HepG2 (cell line): ENCODE measurements at regions not wholly inside any gene's neighbourhood (a gene's known extent, or its start where the extent isn't known, plus 50 kb on each side); places are given as distances from the start of the nearest gene placed in this dataset.

ENCODE experiments used
- ATAC-seq: fragments of 200-7000 bp; cut with Tn5 transposase; 3 replicates; pipeline ENCODE4 v1.9.1; 2020; ENCODE audit warnings: mild to moderate bottlenecking, moderate library complexity
- BruUV-seq: library from RNA; stranded (reverse); fragments of 400-500 nt; replicated peaks from 2 replicates; lab custom pipeline; 2021; lab: Mats Ljungman, UMichigan
- CTCF ChIA-PET: fragments of 300-600 bp; formaldehyde crosslinking; extraction: SDS; loops from one replicate; lab custom pipeline; 2021; ENCODE audit warnings: low total read pairs, inconsistent platforms, low intra/inter-chr PET ratio; lab: Yijun Ruan, JAX
- POLR2A ChIA-PET: fragments of 350-600 bp; sonication (Branson Sonifier 250); formaldehyde crosslinking; loops from one replicate; lab custom pipeline; 2020; ENCODE audit warnings: antibody characterized with exemption, inconsistent platforms; lab: Yijun Ruan, JAX
- DNase-seq: peaks from one replicate; pipeline ENCODE4 v3.0.0-alpha.2; 2015; ENCODE audit warnings: low spot score
- FAIRE-seq: peaks from 3 replicates; lab custom pipeline; 2011; peaks lifted over from hg19 to GRCh38; lab: Jason Lieb, UNC
- H2AFZ ChIP-seq: one replicate; pipeline ENCODE4 v1.6.1; 2011; ENCODE audit warnings: low read length, inconsistent platforms
- H3K27ac ChIP-seq: fragments of 300-600 bp; 3 replicates; pipeline ENCODE4 v1.8.0; 2011; ENCODE audit warnings: mixed run types, mild to moderate bottlenecking, mixed read lengths, low read length, inconsistent platforms; ENCODE audit not compliant: insufficient read depth; ENCODE audit errors: extremely low read length
- H3K27me3 ChIP-seq, 2 experiments: fragments of 200-600 bp in 1 of 2; 2 replicates in 1 of 2; 3 replicates in 1 of 2; pipeline versions ENCODE4 v1.6.0 to v1.8.0; 2011; ENCODE audit warnings: low read length in 2 of 2, mild to moderate bottlenecking in 2 of 2, moderate library complexity in 2 of 2, inconsistent platforms in 1 of 2; ENCODE audit not compliant: insufficient read depth in 2 of 2, control insufficient read depth in 1 of 2
- H3K36me3 ChIP-seq, 2 experiments: fragments of 200-600 bp in 1 of 2; replicated peaks in 1 of 2; 2 replicates in 1 of 2; 3 replicates in 1 of 2; pipeline versions ENCODE4 v1.5.1 to v1.8.0; 2011; ENCODE audit warnings: low read length in 2 of 2, inconsistent platforms in 1 of 2; ENCODE audit not compliant: insufficient read depth in 2 of 2, control insufficient read depth in 1 of 2
- H3K4me1 ChIP-seq: 2 replicates; pipeline ENCODE4 v1.5.1; 2012; ENCODE audit warnings: low read length, inconsistent platforms; ENCODE audit not compliant: insufficient read depth
- H3K4me2 ChIP-seq: 2 replicates; pipeline ENCODE4 v1.6.0; 2011; ENCODE audit warnings: low read depth, low read length, inconsistent platforms
- H3K4me3 ChIP-seq, 3 experiments: fragments of 200-600 bp in 1 of 3; sonication (generic), shearing (Covaris generic) in 1 of 3; replicated peaks in 1 of 3; 2 replicates each; pipeline ENCODE4 v1.5.1; 2011 to 2016; ENCODE audit warnings: low read length in 3 of 3, inconsistent platforms in 2 of 3, low read depth in 2 of 3, mild to moderate bottlenecking in 2 of 3, control low read depth in 1 of 3, mixed read lengths in 1 of 3; ENCODE audit not compliant: insufficient read depth in 1 of 3
- H3K79me2 ChIP-seq: one replicate; pipeline ENCODE4 v1.6.1; 2011; ENCODE audit warnings: low read length, inconsistent platforms; ENCODE audit not compliant: insufficient read depth
- H3K9ac ChIP-seq: 2 replicates; pipeline ENCODE4 v1.6.0; 2011; ENCODE audit warnings: mild to moderate bottlenecking, low read depth, low read length, inconsistent platforms; ENCODE audit not compliant: insufficient read depth
- H3K9me3 ChIP-seq: 2 replicates; pipeline ENCODE4 v1.5.1; 2012; ENCODE audit warnings: mild to moderate bottlenecking, low read length
- H4K20me1 ChIP-seq: 2 replicates; pipeline ENCODE4 v1.6.0; 2011; ENCODE audit warnings: inconsistent platforms, mild to moderate bottlenecking, low read length, moderate library complexity; ENCODE audit not compliant: insufficient read depth
- CENPT ChIP-seq: sonication (generic); formaldehyde crosslinking; IDR thresholded peaks from 2 replicates; pipeline ENCODE4 v1.8.0; 2022; ENCODE audit warnings: low read depth, mild to moderate bottlenecking, moderate library complexity, missing genetic modification reagents
- FOXK2 ChIP-seq: fragments of 450-650 bp; IDR thresholded peaks from 2 replicates; pipeline ENCODE4 v1.6.1; 2016
- GFI1 ChIP-seq: sonication (generic); formaldehyde crosslinking; IDR thresholded peaks from 2 replicates; pipeline ENCODE4 v1.5.0; 2020; ENCODE audit warnings: missing genetic modification reagents, mild to moderate bottlenecking, borderline replicate concordance
- GMEB1 ChIP-seq: sonication (generic); formaldehyde crosslinking; IDR thresholded peaks from 2 replicates; pipeline ENCODE4 v1.5.1; 2020; ENCODE audit warnings: missing genetic modification reagents, mild to moderate bottlenecking, borderline replicate concordance
- KAT8 ChIP-seq: IDR thresholded peaks from 2 replicates; pipeline ENCODE4 v1.6.1; 2016; ENCODE audit warnings: missing genetic modification reagents, missing compliant biosample characterization
- KLF11 ChIP-seq: IDR thresholded peaks from 2 replicates; pipeline ENCODE4 v1.6.1; 2016; ENCODE audit warnings: missing compliant biosample characterization
- PATZ1 ChIP-seq: sonication (generic); formaldehyde crosslinking; IDR thresholded peaks from 2 replicates; pipeline ENCODE4 v1.4.0; 2020; ENCODE audit warnings: missing genetic modification reagents
- SALL1 ChIP-seq: sonication (generic); formaldehyde crosslinking; IDR thresholded peaks from 2 replicates; pipeline ENCODE4 v1.8.0; 2022; ENCODE audit warnings: mild to moderate bottlenecking, missing genetic modification reagents
- TBX3 ChIP-seq: fragments of 450-650 bp; IDR thresholded peaks from 2 replicates; pipeline ENCODE4 v1.6.1; 2017; ENCODE audit warnings: antibody characterized with exemption, mild to moderate bottlenecking, inconsistent platforms, borderline replicate concordance
- U2AF1 ChIP-seq: fragments of 200-400 bp; formaldehyde crosslinking; optimal IDR thresholded peaks from 2 replicates; pipeline ENCODE3; 2017; ENCODE audit warnings: mild to moderate bottlenecking, low read depth, low read length
- ZMAT5 ChIP-seq: sonication (generic); formaldehyde crosslinking; IDR thresholded peaks from 2 replicates; pipeline ENCODE4 v1.5.0; 2020; ENCODE audit warnings: mild to moderate bottlenecking, low read depth, missing genetic modification reagents, borderline replicate concordance
- ZNF512 ChIP-seq: sonication (generic); formaldehyde crosslinking; IDR thresholded peaks from 2 replicates; pipeline ENCODE4 v1.4.0; 2020; ENCODE audit warnings: mild to moderate bottlenecking, missing genetic modification reagents
- ZNF512B ChIP-seq: sonication (generic); formaldehyde crosslinking; IDR thresholded peaks from 2 replicates; pipeline ENCODE4 v1.5.1; 2020; ENCODE audit warnings: missing genetic modification reagents, mild to moderate bottlenecking, borderline replicate concordance
- ZNF674 ChIP-seq: sonication (generic); formaldehyde crosslinking; IDR thresholded peaks from 2 replicates; pipeline ENCODE4 v1.5.0; 2020; ENCODE audit warnings: low read depth, mild to moderate bottlenecking, missing genetic modification reagents
- ZSCAN20 ChIP-seq: sonication (generic); formaldehyde crosslinking; IDR thresholded peaks from 2 replicates; pipeline ENCODE4 v1.4.0; 2020; ENCODE audit warnings: missing genetic modification reagents, mild to moderate bottlenecking, borderline replicate concordance
- WGBS: methylation state at CpG from one replicate; pipeline ENCODE4 v1.1.6; 2017; ENCODE audit warnings: low lambda C conversion rate; 5-methylcytosine and 5-hydroxymethylcytosine counted together
- in situ Hi-C: cut with HindIII; loops from 2 replicates; pipeline ENCODE4 v1.10.0; 2017; ENCODE audit warnings: low pct_unique_long_range_greater_than_20kb; ENCODE audit not compliant: extremely low pct_ligation_motif_present
- intact Hi-C: fragments of 100-400 bp; cut with micrococcal nuclease; formaldehyde crosslinking; loops from one replicate; pipeline ENCODE4 v1.10.0; 2022; ENCODE audit not compliant: unreplicated experiment

GRCh38 chr10:9807846-9808245 lies 1209.8 kb upstream of the CELF2 start (continued):
- TF ChIP-seq ZSCAN20 (CRISPR knock-in tag) (no peak), ZMAT5 (no peak), GMEB1 (CRISPR knock-in tag) (no peak), CENPT (no peak)

- 1% methylated on average over 4 of the region's 4 CpGs for WGBS
- no peak for TF ChIP-seq SALL1
- TF ChIP-seq U2AF1: no peak
- no peak for TF ChIP-seq FOXK2
- TF ChIP-seq ZNF674: no peak
- no peak for TF ChIP-seq TBX3
- no peak for TF ChIP-seq KAT8 (CRISPR knock-in tag)
- TF ChIP-seq GFI1 (CRISPR knock-in tag): no peak
- no peak for TF ChIP-seq KLF11
- TF ChIP-seq ZNF512B (CRISPR knock-in tag): no peak
- TF ChIP-seq PATZ1 (CRISPR knock-in tag): no peak
- no peak for TF ChIP-seq ZNF512 (CRISPR knock-in tag)
Measured at GRCh38 chr10:9811601-9812000, 1206.1 kb upstream of the CELF2 start.

More at GRCh38 chr10:9811601-9812000, 1206.1 kb upstream of the CELF2 start:
- Histone ChIP-seq H3K27me3 (no peaks in the 10 kb centered on the region; a peak in 1 of 5 replicates), H3K4me1 (no peaks in the 10 kb centered on the region), H2AFZ (no peak overlapping the region), H3K27ac (no peak overlapping the region), H3K9ac (no peak overlapping the region), H3K4me3 (no peak overlapping the region), H3K79me2 (no peaks in the 10 kb centered on the region), H3K4me2 (no peak overlapping the region), H3K9me3 (peaks cover 85% of the 10 kb centered on the region), H3K36me3 (no peaks in the 10 kb centered on the region), H4K20me1 (no peaks in the 10 kb centered on the region)
- POLR2A ChIA-PET: no interaction called here
- FAIRE-seq (no peak), DNase-seq (no peak), ATAC-seq (no peak)
- intact Hi-C loops: no loop called here
- in situ Hi-C loops: no loop called here
- CTCF ChIA-PET: no interaction called here
- BruUV-seq: no TSS peak
